GM23338 (cell line): ENCODE measurements at regions not wholly inside any gene's neighbourhood (a gene's known extent, or its start where the extent isn't known, plus 50 kb on each side); places are given as distances from the start of the nearest gene placed in this dataset.

Experiments
- ATAC-seq: fragments of 200-7000 bp; cut with Tn5 transposase; 3 replicates; pipeline ENCODE4 v1.9.1; 2020
- DNase-seq: peaks from one replicate; pipeline ENCODE4 v3.0.0-alpha.2; 2015; ENCODE audit warnings: low spot score
- H2AFZ ChIP-seq: fragments of 200-600 bp; sonication (generic); 2 replicates; pipeline ENCODE4 v1.8.0; 2016; ENCODE audit warnings: antibody characterized with exemption, mild to moderate bottlenecking, moderate library complexity
- H3F3A ChIP-seq: fragments of 200-600 bp; sonication (generic); replicated peaks from 2 replicates; pipeline ENCODE4 v1.8.0; 2017; ENCODE audit warnings: antibody characterized with exemption, mixed run types, low read depth
- H3K27ac ChIP-seq: fragments of 200-600 bp; sonication (generic); 2 replicates; pipeline ENCODE4 v1.6.1; 2016; ENCODE audit warnings: low read depth
- H3K27me3 ChIP-seq: fragments of 200-600 bp; sonication (generic); 2 replicates; pipeline ENCODE4 v1.8.0; 2016; ENCODE audit warnings: mild to moderate bottlenecking, mixed run types, moderate library complexity; ENCODE audit not compliant: insufficient read depth
- H3K36me3 ChIP-seq: fragments of 200-600 bp; sonication (generic); 2 replicates; pipeline ENCODE4 v1.8.0; 2016; ENCODE audit warnings: mild to moderate bottlenecking; ENCODE audit not compliant: insufficient read depth
- H3K4me1 ChIP-seq: fragments of 200-600 bp; sonication (generic); 2 replicates; pipeline ENCODE4 v1.8.0; 2016; ENCODE audit warnings: mild to moderate bottlenecking, moderate library complexity; ENCODE audit not compliant: insufficient read depth
- H3K4me2 ChIP-seq: fragments of 200-600 bp; sonication (generic); 2 replicates; pipeline ENCODE4 v1.7.1; 2017; ENCODE audit warnings: mixed run types
- H3K4me3 ChIP-seq: fragments of 200-600 bp; sonication (generic); 2 replicates; pipeline ENCODE4 v1.6.1; 2016; ENCODE audit warnings: mixed run types
- H3K79me2 ChIP-seq: fragments of 200-600 bp; sonication (generic); replicated peaks from 2 replicates; pipeline ENCODE4 v1.8.0; 2017; ENCODE audit warnings: mild to moderate bottlenecking; ENCODE audit not compliant: insufficient read depth
- H3K9me2 ChIP-seq: fragments of 200-600 bp; sonication (generic); 2 replicates; pipeline ENCODE4 v1.8.0; 2017; ENCODE audit not compliant: insufficient read depth
- H4K20me1 ChIP-seq: fragments of 200-600 bp; sonication (generic); replicated peaks from 2 replicates; pipeline ENCODE4 v1.8.0; 2017; ENCODE audit warnings: mild to moderate bottlenecking; ENCODE audit not compliant: insufficient read depth
- H3K27ac Mint-ChIP-seq: 2 replicates; pipeline ENCODE4 v1.8.0; 2020; ENCODE audit warnings: inconsistent platforms, mild to moderate bottlenecking, moderate library complexity, mixed read lengths
- H3K27me3 Mint-ChIP-seq: 3 replicates; pipeline ENCODE4 v1.8.0; 2022; ENCODE audit warnings: low read depth, mild to moderate bottlenecking, moderate library complexity, mixed read lengths, inconsistent platforms; ENCODE audit not compliant: insufficient read depth, poor library complexity
- H3K36me3 Mint-ChIP-seq: 3 replicates; pipeline ENCODE4 v1.8.0; 2021; ENCODE audit warnings: low read depth, mild to moderate bottlenecking, inconsistent platforms, moderate library complexity, mixed read lengths
- H3K4me1 Mint-ChIP-seq: 3 replicates; pipeline ENCODE4 v1.8.0; 2020; ENCODE audit warnings: mild to moderate bottlenecking, inconsistent platforms, mixed read lengths
- H3K4me3 Mint-ChIP-seq: 3 replicates; pipeline ENCODE4 v1.8.0; 2021; ENCODE audit warnings: moderate library complexity, mild to moderate bottlenecking, inconsistent platforms, mixed read lengths
- H3K9me3 Mint-ChIP-seq: 3 replicates; pipeline ENCODE4 v1.8.0; 2020; ENCODE audit warnings: moderate library complexity, mild to moderate bottlenecking, inconsistent platforms, mixed read lengths
- CREB1 ChIP-seq: fragments of 250-450 bp; sonication (Bioruptor Pico); IDR thresholded peaks from 2 replicates; pipeline ENCODE4 v1.5.0; 2020; ENCODE audit warnings: low read depth, mild to moderate bottlenecking, moderate library complexity
- EZH2phosphoT487 ChIP-seq: fragments of 200-600 bp; sonication (generic); IDR thresholded peaks from one replicate; pipeline ENCODE4 v1.8.1; 2018; ENCODE audit warnings: antibody characterized with exemption; ENCODE audit not compliant: unreplicated experiment
- NANOG ChIP-seq: IDR thresholded peaks from 2 replicates; pipeline ENCODE4 v1.6.1; 2016; ENCODE audit warnings: antibody characterized with exemption, borderline replicate concordance
- POLR2AphosphoS5 ChIP-seq: IDR thresholded peaks from 2 replicates; pipeline ENCODE4 v1.6.1; 2016; ENCODE audit warnings: antibody characterized with exemption, low read depth
- STAT1 ChIP-seq: IDR thresholded peaks from one replicate; pipeline ENCODE4 v1.6.1; 2016; ENCODE audit warnings: antibody characterized with exemption; ENCODE audit not compliant: unreplicated experiment
- ZNF114 ChIP-seq: fragments of 250-450 bp; sonication (Bioruptor Pico); IDR thresholded peaks from 2 replicates; pipeline ENCODE4 v1.5.0; 2020; ENCODE audit warnings: mild to moderate bottlenecking, moderate library complexity
- ZNF331 ChIP-seq: fragments of 250-450 bp; sonication (Bioruptor Pico); IDR thresholded peaks from 2 replicates; pipeline ENCODE4 v1.5.0; 2020; ENCODE audit warnings: low read depth, mild to moderate bottlenecking, moderate library complexity
- TF ChIP-seq, protein P1 (sequence below), 2 experiments: fragments of 200-600 bp in 1 of 2; sonication (generic) in 1 of 2; conservative IDR thresholded peaks; 2 replicates each; pipeline versions ENCODE4 v1.5.1 to v1.6.1; 2016 to 2017; ENCODE audit warnings: antibody characterized with exemption in 2 of 2, low read depth in 2 of 2, mild to moderate bottlenecking in 2 of 2, moderate library complexity in 1 of 2
- TF ChIP-seq, protein P2 (sequence below): IDR thresholded peaks from one replicate; pipeline ENCODE4 v1.6.1; 2018; ENCODE audit warnings: antibody characterized with exemption; ENCODE audit not compliant: unreplicated experiment
- TF ChIP-seq, protein P3 (sequence below): fragments of 250-450 bp; sonication (Bioruptor Pico); IDR thresholded peaks from 2 replicates; pipeline ENCODE4 v1.5.0; 2020; ENCODE audit warnings: mild to moderate bottlenecking, moderate library complexity
- TF ChIP-seq, protein P4 (sequence below): IDR thresholded peaks from 2 replicates; pipeline ENCODE4 v1.6.1; 2016; ENCODE audit warnings: antibody characterized with exemption

DNA sequence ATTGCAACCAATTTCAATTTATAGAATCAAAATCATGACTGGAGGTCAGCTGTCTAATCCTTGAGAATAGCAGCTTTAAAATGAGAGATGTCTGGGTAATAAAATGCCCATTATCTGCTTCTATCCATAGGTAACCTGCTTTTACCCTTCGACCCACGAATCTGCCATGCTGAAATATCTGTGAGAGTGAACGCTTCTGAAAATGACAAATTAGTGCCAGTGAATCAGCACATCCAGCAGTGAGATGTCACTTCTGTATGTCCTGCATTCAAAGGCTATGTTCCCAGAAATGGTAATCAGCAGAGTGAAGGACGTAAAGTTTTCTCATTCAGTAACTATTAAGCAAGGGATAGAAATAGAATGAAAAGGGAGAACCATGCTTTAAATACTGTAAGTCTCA is 532.4 kb upstream of the ITGA1 start:
- peaks cover 4% of the 10 kb centered on the region; the same call in 2 of the 3 replicates for H3K4me1 Mint-ChIP-seq
- no peaks in the 10 kb centered on the region for H3K27me3 ChIP-seq
- no peak overlapping the region for H3K27ac Mint-ChIP-seq
- H3K79me2 ChIP-seq, result no peaks in the 10 kb centered on the region
- H3F3A ChIP-seq, result no peaks in the 10 kb centered on the region
- H3K9me2 ChIP-seq, result no peaks in the 10 kb centered on the region
- no peaks in the 10 kb centered on the region for H4K20me1 ChIP-seq
- no peak overlapping the region for H3K4me2 ChIP-seq
- DNase-seq (no peak), ATAC-seq (no peak)
- H3K4me1 ChIP-seq, result no peaks in the 10 kb centered on the region
- H3K27ac ChIP-seq, result no peak overlapping the region
- no peaks in the 10 kb centered on the region for H3K9me3 Mint-ChIP-seq
- TF ChIP-seq STAT1 (no peak), ZNF114 (no peak), ZNF331 (CRISPR knock-in tag) (no peak), POLR2AphosphoS5 (no peak), CREB1 (CRISPR knock-in tag) (no peak), NANOG (no peak), EZH2phosphoT487 (no peak)
- TF ChIP-seq, protein P1, sequence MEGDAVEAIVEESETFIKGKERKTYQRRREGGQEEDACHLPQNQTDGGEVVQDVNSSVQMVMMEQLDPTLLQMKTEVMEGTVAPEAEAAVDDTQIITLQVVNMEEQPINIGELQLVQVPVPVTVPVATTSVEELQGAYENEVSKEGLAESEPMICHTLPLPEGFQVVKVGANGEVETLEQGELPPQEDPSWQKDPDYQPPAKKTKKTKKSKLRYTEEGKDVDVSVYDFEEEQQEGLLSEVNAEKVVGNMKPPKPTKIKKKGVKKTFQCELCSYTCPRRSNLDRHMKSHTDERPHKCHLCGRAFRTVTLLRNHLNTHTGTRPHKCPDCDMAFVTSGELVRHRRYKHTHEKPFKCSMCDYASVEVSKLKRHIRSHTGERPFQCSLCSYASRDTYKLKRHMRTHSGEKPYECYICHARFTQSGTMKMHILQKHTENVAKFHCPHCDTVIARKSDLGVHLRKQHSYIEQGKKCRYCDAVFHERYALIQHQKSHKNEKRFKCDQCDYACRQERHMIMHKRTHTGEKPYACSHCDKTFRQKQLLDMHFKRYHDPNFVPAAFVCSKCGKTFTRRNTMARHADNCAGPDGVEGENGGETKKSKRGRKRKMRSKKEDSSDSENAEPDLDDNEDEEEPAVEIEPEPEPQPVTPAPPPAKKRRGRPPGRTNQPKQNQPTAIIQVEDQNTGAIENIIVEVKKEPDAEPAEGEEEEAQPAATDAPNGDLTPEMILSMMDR (conservative IDR thresholded peaks at IDR 0.05; ENCODE audit: low read depth in 2 of 2), result no peak
- TF ChIP-seq, protein P2, sequence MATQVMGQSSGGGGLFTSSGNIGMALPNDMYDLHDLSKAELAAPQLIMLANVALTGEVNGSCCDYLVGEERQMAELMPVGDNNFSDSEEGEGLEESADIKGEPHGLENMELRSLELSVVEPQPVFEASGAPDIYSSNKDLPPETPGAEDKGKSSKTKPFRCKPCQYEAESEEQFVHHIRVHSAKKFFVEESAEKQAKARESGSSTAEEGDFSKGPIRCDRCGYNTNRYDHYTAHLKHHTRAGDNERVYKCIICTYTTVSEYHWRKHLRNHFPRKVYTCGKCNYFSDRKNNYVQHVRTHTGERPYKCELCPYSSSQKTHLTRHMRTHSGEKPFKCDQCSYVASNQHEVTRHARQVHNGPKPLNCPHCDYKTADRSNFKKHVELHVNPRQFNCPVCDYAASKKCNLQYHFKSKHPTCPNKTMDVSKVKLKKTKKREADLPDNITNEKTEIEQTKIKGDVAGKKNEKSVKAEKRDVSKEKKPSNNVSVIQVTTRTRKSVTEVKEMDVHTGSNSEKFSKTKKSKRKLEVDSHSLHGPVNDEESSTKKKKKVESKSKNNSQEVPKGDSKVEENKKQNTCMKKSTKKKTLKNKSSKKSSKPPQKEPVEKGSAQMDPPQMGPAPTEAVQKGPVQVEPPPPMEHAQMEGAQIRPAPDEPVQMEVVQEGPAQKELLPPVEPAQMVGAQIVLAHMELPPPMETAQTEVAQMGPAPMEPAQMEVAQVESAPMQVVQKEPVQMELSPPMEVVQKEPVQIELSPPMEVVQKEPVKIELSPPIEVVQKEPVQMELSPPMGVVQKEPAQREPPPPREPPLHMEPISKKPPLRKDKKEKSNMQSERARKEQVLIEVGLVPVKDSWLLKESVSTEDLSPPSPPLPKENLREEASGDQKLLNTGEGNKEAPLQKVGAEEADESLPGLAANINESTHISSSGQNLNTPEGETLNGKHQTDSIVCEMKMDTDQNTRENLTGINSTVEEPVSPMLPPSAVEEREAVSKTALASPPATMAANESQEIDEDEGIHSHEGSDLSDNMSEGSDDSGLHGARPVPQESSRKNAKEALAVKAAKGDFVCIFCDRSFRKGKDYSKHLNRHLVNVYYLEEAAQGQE, result no peak
- TF ChIP-seq, protein P3, sequence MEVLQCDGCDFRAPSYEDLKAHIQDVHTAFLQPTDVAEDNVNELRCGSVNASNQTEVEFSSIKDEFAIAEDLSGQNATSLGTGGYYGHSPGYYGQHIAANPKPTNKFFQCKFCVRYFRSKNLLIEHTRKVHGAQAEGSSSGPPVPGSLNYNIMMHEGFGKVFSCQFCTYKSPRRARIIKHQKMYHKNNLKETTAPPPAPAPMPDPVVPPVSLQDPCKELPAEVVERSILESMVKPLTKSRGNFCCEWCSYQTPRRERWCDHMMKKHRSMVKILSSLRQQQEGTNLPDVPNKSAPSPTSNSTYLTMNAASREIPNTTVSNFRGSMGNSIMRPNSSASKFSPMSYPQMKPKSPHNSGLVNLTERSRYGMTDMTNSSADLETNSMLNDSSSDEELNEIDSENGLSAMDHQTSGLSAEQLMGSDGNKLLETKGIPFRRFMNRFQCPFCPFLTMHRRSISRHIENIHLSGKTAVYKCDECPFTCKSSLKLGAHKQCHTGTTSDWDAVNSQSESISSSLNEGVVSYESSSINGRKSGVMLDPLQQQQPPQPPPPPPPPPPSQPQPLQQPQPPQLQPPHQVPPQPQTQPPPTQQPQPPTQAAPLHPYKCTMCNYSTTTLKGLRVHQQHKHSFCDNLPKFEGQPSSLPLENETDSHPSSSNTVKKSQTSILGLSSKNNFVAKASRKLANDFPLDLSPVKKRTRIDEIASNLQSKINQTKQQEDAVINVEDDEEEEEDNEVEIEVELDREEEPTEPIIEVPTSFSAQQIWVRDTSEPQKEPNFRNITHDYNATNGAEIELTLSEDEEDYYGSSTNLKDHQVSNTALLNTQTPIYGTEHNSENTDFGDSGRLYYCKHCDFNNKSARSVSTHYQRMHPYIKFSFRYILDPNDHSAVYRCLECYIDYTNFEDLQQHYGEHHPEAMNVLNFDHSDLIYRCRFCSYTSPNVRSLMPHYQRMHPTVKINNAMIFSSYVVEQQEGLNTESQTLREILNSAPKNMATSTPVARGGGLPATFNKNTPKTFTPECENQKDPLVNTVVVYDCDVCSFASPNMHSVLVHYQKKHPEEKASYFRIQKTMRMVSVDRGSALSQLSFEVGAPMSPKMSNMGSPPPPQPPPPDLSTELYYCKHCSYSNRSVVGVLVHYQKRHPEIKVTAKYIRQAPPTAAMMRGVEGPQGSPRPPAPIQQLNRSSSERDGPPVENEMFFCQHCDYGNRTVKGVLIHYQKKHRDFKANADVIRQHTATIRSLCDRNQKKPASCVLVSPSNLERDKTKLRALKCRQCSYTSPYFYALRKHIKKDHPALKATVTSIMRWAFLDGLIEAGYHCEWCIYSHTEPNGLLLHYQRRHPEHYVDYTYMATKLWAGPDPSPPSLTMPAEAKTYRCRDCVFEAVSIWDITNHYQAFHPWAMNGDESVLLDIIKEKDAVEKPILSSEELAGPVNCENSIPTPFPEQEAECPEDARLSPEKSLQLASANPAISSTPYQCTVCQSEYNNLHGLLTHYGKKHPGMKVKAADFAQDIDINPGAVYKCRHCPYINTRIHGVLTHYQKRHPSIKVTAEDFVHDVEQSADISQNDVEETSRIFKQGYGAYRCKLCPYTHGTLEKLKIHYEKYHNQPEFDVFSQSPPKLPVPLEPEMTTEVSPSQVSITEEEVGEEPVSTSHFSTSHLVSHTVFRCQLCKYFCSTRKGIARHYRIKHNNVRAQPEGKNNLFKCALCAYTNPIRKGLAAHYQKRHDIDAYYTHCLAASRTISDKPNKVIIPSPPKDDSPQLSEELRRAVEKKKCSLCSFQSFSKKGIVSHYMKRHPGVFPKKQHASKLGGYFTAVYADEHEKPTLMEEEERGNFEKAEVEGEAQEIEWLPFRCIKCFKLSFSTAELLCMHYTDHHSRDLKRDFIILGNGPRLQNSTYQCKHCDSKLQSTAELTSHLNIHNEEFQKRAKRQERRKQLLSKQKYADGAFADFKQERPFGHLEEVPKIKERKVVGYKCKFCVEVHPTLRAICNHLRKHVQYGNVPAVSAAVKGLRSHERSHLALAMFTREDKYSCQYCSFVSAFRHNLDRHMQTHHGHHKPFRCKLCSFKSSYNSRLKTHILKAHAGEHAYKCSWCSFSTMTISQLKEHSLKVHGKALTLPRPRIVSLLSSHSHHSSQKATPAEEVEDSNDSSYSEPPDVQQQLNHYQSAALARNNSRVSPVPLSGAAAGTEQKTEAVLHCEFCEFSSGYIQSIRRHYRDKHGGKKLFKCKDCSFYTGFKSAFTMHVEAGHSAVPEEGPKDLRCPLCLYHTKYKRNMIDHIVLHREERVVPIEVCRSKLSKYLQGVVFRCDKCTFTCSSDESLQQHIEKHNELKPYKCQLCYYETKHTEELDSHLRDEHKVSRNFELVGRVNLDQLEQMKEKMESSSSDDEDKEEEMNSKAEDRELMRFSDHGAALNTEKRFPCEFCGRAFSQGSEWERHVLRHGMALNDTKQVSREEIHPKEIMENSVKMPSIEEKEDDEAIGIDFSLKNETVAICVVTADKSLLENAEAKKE, result no peak
- TF ChIP-seq, protein P4, sequence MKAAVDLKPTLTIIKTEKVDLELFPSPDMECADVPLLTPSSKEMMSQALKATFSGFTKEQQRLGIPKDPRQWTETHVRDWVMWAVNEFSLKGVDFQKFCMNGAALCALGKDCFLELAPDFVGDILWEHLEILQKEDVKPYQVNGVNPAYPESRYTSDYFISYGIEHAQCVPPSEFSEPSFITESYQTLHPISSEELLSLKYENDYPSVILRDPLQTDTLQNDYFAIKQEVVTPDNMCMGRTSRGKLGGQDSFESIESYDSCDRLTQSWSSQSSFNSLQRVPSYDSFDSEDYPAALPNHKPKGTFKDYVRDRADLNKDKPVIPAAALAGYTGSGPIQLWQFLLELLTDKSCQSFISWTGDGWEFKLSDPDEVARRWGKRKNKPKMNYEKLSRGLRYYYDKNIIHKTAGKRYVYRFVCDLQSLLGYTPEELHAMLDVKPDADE, result no peak
- H3K27me3 Mint-ChIP-seq, result no peaks in the 10 kb centered on the region
- no peak overlapping the region for H2AFZ ChIP-seq
- H3K4me3 Mint-ChIP-seq, result no peak overlapping the region
- H3K4me3 ChIP-seq, result no peak overlapping the region
- H3K36me3 ChIP-seq, result no peaks in the 10 kb centered on the region
- H3K36me3 Mint-ChIP-seq, result no peaks in the 10 kb centered on the region
